GM19023 (cell line): ENCODE measurements at regions not wholly inside any gene's neighbourhood (a gene's known extent, or its start where the extent isn't known, plus 50 kb on each side); places are given as distances from the start of the nearest gene placed in this dataset.
"Not testable (repeated sequence)": the region's sequence is repeated elsewhere in the genome, so short reads cannot be mapped to it uniquely, and the experiment has no call there.

ENCODE experiments used
- ATAC-seq: cut with Tn5 transposase; IDR thresholded peaks from one replicate; pipeline ENCODE4 v1.9.1; 2021; ENCODE audit warnings: mild to moderate bottlenecking, moderate library complexity; ENCODE audit not compliant: unreplicated experiment

DNA sequence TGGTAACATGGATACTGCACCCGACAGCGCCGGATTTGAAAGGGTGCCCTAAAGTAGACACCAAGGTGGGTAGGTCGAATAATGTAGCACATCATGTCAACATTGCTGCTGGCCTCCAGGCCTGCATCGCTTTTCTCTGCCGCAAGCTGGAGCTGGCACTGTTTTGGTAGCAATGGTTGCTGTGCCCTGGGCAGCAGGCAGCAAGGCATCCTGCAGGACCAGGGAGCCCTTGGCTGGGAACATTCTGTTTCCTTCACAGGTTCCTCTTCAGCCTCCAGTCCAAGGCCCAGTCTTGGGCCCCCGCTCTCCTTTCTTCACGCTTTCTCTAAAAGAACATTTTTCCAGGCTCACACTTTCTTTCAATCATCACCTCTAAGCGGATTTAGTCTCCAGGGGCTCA, 365.8 kb upstream of the JARID2 start:
- ATAC-seq: no peak

DNA sequence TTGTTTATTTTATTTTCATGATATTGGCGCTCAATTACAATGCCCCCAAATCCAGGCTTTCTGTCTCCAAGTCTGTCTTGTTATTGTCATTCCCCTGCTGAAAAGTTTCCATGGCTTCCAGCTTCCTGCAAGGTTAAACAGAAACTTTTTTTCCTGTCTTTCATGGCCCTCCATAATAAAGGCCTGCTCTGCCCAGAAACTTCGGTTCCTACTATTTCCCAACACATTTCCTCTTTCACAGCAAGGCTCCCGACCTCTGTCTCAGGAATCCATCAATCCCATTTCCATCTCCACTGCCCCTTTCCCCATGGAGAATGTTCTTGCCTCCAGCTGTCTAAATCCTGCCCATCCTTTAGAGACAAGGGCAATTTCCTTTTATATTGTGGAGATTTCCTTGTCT, 365.2 kb upstream of the JARID2 start:
- no peak for ATAC-seq

DNA sequence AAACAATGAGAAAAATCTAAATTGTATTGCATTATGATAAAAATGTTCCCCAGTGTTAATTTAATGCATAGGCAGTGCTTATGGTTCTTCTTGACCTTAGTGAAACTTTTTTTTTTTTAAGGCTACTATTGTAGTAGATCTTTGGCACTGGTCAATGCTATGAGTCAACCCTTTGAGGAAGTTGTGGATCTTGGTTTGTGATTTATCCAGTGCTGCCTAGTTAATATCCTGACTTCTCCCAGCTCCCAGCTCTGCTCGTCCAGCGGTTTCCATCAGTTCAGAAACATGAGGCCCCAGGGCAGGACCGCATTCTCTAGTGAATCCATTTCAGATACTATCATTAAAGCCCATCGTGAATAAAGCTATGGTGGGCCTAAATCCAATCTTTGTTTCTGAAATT, 364.5 kb upstream of the JARID2 start:
- ATAC-seq: no peak

DNA sequence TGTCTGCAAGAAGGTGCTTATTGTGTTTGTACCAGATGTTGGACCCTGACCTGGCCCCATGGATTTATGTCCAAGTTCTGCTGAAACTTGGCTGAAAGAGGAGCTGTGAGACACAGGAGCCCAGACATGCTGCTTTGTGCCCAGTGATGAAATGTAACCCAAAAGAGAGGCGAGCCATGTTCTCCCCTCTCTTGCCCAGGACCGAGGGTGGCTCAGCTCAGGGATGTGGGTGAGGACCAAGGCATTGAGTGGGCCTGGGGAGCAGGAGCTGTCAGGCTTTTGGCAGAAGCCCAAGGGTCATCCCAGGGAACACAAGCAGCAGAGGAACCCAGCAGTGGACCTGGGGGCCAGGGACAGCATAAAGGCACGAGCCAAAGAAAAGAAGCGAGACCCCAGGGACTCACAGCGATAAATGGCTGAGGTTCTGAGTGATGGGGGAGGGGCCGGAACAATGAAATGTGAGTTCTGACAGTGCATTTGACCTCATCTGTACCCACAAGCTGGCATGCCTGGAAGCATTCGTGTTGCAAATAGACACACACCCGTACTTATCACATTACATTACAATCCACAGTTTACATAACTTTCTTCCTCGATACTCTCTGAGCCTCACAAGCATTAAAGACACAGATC, 363.4 kb upstream of the JARID2 start:
- no peak for ATAC-seq

DNA sequence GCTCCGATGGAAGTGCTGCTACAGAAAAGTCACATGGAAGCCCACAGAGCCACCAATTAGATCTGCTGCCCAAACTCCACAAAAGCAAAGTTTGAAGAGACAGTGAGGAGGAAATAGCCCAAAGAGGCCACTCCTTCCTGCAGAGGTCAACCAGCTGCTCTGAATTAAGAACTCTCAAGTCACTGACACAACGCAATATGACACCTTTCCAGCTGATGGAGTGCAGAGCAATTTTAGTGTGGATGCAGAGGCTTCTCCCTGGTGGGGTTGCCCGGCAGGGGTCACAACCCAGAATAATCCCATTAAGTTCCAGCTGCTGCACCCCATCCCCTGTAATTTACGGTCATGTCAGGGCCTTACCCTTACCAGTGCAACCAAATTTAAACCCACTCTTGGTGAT, 361.9 kb upstream of the JARID2 start:
- no peak for ATAC-seq

DNA sequence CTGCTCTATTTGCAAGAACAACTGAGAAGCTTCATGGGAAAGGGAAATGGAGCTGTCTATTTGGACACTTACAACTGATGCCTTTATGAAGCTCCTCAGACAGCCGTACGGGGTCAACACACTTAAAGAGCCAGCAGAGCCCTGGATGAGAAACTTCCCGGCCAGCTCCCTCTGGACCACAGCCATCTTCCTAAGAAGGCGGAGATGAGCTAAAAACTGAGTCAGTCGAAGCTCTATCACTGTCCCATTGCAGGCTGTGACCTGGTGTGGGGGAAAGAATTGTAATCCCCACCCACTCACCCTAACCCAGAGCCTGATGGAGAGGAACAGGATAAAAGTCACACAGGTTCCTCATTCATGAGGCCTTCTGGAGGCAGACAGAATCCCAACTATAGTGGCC, 360.4 kb upstream of the JARID2 start:
- no peak for ATAC-seq

DNA sequence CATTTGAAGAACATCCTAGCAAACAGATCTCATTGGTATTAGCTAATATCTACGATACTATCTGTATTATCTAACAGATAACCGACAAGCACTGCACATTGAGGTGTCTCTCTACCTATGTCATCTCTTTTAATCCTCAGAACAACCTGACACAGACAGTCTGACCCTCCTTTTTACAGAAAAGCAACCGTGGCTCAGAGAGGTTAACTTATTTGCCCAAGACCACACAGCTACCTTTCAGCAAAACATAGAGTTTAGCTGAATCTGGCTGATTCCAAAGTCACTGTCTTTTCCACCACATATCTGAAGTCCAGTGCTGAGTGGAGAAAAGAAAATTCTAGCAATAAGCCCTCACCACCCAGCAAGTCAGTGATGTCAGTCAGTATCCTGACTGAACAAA, 358.7 kb upstream of the JARID2 start:
- ATAC-seq: no peak

DNA sequence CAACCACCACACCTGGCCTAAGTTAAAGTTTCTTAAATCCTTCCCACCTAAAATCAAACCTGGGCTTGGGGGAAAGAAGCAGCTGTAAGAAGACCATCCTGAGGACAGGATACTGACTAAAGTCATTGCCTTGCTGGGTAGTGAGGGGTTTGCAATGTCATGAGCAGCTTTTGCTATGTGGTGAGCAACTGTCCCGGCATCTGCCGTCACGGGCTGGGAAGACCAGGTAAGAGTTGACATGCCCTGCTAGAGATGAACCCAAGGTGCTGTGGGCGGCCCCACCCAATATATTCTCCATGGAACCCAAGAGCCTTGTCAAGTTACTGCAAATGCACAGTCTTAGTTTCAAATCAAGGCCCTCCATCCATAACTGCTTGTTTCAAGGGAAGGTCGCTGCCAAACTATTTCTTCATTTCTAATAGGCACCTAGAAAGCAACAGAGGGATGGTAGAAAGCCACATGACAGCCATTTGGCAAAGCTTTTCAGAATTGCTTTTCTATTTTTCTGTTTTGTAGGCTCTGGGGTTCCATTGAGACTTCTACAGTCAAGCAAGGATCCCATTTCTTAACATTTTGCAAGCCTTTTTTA, 357.8 kb upstream of the JARID2 start:
- ATAC-seq: no peak

DNA sequence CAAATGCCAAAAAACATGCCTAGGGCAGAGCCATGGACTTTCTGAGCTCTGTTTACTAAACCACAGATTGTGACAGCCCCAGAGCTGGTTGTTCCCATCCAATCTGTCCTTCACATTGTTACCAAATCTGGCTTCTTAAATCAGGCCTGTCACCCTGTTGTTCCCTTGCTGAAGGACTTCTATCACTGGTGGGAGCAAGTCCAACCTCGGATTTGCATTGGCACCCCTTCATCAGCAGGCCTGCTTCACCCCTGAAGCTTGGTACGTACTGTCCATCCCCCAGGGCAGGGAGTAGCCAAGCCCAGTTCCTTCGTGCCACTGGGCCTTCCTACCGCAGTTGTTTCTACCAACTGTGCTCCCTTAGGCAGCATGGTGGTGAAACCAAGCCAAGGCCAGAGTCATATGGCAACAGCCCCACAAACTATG, 357.3 kb upstream of the JARID2 start:
- ATAC-seq: no peak

DNA sequence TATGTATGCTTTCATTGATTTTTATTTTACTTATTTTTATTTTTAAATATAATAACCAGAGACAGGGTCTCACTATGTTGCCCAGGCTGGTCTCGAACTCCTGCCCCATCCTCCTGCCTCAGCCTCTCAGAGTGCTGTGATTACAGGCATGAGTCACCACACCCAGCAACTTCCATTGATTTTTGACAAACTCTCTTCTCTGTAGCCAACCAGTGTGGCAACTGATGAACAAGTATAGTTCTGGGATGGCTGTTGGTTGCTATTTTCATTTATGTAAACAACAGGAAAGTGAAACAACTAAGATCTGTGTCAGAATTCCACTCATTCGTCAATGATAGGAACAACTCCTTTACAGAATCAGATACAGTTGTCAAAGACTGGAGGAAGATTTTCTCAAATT, 356.7 kb upstream of the JARID2 start:
- ATAC-seq: no peak

DNA sequence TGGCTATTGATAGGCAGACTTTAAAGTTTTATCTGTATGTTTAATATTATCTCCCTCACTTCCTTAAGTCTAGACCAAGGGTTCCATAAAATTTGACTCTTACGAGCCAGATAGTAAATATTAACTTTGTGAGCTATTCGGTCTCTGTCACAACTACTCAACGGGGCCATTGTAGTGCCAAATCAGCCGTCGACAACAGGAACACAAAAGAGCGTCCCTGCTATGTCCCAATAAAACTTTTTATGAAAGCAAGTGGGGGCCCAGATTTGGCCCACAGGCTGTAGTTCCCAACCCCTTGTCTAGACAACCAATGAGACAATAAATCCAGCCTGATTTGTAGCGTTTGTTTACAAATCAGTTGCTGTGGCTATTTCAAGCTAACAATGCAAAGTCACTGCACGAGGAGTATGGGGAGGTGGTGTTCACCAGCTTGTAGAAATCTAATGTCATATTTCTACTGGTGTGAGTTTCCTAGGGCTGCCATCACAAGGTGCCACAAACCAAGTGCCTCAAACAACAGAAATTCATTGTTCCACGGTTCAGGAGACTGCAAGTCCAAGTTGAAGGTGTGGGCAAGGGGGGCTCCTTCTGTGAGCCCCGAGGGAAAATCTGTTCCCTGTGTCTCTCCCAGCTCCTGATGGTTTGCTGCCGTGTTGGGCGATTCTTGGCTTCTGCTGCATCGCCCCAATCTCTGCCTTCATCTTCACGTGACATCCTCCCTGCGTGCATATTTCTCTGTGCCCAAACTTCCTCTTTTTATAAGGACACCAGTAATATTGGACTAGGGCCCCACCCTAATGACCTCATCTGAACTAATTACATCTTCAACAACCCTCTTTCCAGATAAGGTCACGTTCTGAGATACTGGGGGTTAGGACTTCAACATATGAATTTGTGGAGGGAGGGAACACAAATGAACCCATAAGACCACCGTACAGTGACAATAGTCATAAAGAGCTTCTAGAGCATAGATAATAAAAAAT, 356.0 kb upstream of the JARID2 start:
- ATAC-seq: no peak

DNA sequence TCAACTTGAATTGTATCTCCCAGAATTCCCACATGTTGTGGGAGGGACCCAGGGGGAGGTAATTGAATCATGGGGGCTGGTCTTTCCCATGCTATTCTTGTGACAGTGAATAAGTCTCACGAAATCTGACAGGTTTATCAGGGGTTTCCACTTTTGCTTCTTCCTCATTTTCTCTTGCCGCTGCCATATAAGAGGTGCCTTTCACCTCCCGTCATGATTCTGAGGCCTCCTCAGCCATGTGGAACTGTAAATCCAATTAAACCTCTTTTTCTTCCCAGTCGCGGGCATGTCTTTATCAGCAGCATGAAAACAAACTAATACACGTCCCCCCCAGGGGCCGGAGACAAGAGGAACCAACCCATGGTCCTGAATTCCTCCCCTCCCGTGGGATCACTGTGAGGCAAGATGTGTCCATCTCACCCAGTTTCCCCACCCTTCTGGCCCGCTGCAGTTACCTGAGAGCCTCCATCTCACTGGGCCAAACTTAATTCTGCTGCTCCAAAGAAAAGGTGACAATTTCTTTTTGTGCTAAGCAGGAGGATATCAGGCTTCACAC, 354.0 kb upstream of the JARID2 start:
- ATAC-seq: not testable (repeated sequence)

DNA sequence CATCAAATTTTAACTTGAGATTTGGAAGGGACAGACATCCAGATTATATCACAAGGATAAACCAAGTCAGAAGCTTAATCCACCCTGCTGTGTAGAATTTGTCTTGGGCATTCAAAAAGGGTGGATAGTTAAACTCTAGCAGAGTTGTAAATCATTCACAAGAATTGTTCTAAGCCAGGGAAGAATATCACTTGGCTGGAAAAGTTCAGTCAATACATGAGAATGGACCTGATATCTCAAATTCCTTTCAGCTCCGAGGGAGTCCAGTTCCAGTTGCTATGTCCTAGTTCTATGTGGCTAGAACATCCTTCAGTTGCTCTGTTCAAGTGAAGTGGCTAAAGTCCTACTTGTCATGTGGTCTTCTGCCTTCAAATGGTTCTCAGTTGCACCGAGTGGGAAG, 351.8 kb upstream of the JARID2 start:
- ATAC-seq: no peak

DNA sequence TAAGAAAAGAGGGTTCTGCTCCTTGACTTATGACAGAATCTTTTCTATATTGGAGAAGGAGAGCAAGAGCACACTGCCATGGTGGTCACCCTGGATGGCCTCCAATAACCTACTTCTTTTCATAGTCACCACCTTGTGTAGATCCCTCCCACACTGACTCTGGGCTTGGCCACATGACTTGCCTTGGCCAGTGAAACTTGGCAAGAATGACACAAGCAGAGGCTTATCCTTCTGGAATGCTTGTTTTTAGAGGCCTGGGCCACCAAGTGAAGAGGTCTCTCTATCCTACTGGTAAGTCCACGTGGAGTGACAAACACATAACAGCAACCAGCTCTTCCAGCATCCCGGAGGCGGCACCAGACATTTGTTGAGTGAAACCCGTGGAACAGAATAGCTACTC, 349.4 kb upstream of the JARID2 start:
- ATAC-seq: no peak

DNA sequence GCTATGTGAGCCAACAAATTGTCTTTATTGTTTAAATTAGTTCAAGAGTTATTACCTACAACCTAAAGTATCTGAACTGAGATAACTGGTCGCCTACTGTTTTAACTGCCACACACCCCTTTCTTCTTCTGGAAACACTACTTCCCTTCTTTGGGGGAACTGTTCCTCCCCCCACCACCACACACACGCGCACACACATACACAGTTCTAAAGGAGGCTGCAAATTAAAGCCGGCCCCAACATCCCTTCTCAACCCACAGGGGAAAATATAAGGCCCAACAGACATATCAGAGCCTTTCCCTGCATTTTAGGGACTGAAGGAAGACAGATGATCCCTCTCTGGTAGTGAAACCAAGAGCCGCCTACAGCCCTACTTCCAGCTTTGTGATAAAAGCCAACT, 348.0 kb upstream of the JARID2 start:
- no peak for ATAC-seq

DNA sequence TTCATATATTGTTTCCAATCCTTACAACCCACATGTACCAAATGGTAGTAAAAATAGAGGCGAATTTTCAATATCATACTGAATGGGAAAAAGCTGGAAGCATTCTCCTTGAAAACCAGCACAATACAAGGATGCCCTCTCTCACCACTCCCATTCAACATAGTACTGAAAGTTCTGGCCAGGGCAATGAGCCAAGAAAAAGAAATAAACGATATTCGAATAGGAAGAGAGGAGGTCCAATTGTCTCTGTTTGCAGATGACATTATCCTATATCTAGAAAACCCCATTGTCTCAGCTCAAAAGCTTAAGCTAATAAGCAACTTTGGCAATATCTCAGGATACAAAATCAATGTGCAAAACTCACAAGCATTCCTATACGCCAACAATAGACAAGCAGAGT, 346.4 kb upstream of the JARID2 start:
- ATAC-seq: not testable (repeated sequence)

DNA sequence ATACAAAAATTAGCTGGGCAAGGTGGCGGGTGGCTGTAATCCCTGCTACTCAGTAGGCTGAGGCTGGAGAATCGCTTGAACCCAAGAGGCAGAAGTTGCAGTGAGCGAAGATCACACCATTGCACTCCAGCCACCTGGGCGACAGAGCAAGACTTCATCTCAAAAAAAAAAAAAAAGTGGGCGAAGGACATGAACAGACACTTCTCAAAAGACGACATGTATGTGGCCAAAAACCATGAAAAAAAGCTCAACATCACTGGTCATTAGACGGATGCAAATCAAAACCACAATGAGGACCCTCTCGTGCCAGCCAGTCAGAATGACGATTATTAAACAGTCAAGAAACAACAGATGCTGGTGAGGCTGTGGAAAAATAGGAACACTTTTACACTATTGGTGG, 344.9 kb upstream of the JARID2 start:
- ATAC-seq: no peak

DNA sequence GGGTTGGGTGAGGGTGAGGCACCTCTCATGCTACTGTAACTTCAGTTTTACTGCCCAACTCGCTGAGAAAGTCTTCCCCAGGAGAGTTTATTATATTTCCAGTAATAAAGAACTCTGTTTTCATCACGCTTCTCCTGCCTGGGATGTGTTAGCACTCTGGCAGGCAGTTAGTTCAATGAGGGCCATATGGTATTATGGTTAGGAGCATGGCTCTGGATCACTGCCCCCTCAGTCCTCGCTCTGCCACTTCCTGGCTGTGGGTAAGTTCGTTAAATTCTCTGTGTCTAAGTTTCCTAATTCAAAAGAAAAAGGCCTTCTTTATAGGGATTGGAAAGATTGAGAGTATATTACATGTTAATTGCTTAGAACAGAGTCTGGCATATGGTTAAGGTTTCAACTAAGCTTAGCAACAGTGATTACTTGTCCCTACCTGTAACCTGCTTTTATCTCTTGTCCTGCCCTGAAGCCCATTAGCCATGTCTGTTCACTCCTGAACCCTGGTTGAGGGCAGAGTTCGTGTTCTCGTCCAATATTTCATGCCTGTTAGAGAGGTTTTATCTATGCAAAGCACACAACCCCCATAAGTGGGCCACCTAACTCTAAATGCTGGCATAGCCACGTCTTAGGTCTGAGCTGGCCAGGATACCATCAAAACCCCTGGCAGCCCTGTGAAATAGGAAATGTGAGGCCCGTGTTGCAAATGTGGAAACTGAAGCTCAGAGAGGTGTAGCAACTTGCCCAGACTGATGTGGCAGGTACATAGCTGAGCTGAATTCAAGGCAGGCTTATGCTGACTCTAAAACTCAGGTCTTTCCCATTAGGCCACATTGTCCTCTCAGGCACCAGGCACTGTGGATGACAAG, 342.5 kb upstream of the JARID2 start:
- no peak for ATAC-seq

DNA sequence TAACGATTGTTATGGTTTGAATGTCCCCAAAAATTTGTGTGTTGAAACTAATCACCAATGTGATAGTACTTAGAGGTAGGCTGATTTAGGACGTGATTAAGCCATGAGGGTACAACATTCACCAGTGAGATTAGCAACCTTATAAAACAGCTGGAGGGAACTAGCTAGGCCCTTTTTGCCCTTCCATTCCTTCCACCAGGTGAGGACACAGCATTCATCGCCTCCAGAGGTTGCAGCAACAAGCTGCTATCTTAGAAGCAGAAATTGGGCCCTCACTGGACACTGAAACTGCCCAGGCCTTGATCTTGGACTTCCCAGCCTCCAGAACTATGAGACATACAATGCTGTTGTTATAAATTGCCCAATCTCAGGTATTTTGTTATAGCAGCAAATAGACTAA, 340.7 kb upstream of the JARID2 start:
- no peak for ATAC-seq

DNA sequence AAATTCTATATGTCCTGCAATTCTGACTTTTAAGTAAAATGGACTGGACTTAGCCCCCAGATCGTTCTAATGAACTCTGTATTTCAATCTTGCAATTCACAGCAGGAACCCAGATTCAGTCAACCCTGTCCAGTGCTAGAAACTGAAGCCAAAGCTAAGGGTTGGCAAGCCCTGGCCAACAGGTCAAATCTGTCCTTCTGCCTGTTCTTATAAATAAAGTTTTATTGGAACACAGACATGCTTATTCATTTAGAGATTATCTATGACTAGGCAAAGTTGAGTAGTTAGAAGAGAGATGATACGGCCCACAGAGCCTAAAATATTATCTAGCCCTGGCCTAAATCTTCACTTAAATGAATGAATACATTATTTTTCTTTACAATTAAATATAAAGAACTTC, 339.2 kb upstream of the JARID2 start:
- no peak for ATAC-seq
